GM18909 (cell line): ENCODE measurements at regions not wholly inside any gene's neighbourhood (a gene's known extent, or its start where the extent isn't known, plus 50 kb on each side); places are given as distances from the start of the nearest gene placed in this dataset.
"Not testable (repeated sequence)": the region's sequence is repeated elsewhere in the genome, so short reads cannot be mapped to it uniquely, and the experiment has no call there.

ENCODE experiments used
- ATAC-seq: cut with Tn5 transposase; IDR thresholded peaks from one replicate; pipeline ENCODE4 v1.9.1; 2021; ENCODE audit warnings: mild to moderate bottlenecking; ENCODE audit not compliant: unreplicated experiment, poor library complexity

GRCh38 chr9:96100385-96101300 is 201.3 kb downstream of the HSD17B3 start:
- ATAC-seq = no peak

DNA sequence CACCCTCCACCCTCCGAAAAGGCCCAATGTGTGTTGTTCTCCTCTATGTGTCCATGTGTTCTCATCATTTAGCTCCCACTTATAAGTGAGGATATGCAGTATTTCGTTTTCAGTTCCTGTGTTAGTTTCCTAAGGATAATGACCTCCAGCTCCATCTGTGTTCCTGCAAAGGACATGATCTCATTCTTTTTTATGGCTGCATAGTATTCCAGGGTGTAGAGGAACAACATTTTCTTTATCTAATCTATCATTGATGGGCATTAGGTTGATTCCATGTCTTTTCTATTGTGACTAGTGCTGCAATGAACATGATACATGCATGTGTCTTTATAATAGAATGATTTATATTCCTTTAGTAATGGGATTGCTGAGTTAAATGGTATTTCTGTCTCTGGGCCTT is 211.3 kb downstream of the HSD17B3 start:
- not testable (repeated sequence) for ATAC-seq

DNA sequence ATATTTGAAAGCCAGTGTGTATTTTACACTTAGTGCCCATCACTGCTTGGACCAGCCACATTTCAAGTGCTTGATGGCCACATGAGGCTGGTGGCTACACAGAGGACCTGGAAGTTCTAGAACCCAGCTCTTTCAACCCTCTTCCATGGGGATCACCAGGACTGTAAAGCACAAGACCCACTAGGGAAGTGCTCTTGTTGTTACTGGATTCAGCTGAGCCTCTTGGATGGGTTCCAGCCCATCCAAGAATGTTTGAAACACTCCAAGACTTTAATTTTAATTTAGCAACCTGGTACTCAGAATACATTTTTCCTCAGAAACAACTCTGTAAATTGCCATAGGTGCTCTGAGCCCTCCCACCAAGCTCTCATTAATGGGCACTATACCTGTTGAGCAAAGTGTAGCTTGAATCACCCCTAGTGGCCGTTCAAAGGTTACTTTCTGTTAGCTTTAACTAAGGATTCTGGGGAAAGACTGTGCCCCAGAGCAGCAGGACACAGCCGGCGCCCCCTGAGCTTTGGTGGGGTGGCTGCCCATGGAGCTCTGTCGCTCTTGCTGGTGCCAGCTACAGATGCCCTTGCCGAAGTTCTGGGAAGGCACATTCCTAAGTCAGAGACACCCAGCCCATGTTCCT is 212.4 kb downstream of the HSD17B3 start:
- no peak for ATAC-seq

DNA sequence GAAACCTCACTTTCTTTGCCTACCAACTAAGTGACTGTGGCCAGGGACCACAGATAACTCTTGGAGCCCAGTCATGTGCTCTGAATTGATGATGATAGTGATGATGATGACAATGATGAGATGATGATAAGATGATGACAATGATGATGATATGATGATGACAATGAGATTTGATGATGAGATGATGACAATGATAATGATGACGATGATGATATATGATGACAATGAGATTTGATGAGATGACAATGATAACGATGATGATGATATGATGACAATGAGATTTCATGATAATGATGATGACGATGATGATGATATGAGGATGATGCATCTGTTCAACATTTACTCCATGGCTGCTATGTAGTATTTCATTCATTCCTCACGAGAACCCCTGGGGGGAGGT is 213.0 kb downstream of the ERCC6L2 start:
- no peak for ATAC-seq

DNA sequence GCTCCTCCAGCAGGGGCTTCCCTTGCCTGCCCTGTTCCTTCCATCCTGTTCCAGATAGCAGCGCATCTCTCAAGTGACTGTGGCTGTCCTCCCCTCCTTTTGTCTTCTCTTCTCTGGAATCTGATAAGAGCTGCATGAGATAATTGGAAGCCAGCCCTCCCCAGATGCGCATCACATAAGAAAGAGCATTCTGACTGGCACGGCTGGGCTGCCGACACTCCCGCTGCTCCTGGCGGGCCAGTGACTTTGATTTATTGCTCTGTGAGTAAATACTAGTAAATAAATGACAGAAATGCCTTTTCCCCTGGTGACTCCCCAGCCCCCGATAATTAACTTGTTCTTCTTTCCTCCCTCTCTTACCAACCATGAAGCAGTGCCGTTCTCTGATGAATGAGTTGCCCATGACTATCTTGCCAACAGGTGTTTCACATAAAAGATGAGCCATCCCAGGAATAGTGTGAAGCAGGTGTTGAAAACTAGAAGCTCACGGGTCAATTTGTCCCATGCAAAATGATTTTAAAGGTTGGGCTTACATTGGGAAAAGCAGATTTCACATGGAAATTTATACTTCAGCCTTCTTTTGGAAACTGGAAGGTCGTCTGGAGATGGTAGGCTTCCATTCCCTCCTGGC is 212.3 kb downstream of the ERCC6L2 start:
- ATAC-seq = no peak

GRCh38 chr9:96086936-96087571 is 211.6 kb downstream of the ERCC6L2 start:
- no peak for ATAC-seq

- ATAC-seq = no peak
Measured at GRCh38 chr9:96085491-96086143, 210.1 kb downstream of the ERCC6L2 start.

DNA sequence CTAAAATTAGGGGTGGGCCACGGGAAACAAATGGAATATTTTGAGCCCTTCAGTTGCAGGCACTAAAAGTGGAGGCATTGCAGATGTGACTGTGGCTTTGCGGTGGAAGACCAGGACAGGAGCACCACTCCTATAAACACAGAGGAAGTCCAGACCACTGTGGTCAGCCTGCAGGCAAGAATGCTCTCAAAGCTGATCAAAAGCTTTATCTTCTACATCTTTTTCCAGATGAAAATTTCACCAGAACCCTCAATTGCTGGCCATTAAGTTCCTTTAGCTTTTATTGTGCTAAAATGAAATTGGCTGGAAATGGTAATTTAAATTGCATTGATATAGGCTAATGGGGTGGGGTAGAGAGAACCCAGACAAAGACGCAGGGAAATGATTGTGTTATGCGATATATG is 208.8 kb downstream of the ERCC6L2 start:
- ATAC-seq = no peak

DNA sequence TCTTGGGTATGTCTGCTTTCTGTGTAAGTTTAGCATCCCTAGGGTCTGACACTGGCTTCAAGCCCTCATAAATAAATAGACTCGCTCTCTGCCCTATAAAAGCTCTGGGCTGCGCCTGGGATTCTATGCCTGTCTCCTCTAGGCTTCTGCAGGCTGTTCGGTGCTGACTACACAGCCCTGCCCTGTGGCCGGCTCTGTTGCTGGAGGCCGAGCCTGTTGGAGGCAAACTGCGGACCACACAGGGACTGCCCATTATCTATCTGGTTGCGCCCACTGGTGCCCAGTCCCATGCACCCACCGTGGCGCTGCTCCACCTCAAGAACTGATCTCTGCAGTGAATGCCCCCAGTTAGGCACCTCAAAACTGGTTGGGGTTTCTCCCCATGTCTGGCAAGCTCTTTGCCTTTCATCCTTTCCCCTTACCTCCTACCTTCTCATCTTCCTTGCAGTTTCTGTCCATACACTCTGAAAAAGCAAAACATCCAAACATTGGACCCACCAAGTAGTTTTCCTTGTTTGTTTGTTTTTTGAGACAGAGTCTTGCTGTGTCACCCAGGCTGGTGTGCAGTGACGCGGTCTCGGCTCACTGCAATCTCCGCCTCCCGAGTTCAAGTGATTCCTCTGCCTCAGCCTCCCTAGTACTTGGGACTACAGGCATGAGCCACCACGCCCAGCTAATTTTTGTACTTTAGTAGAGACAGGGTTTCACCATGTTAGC is 207.2 kb downstream of the ERCC6L2 start:
- no peak for ATAC-seq

DNA sequence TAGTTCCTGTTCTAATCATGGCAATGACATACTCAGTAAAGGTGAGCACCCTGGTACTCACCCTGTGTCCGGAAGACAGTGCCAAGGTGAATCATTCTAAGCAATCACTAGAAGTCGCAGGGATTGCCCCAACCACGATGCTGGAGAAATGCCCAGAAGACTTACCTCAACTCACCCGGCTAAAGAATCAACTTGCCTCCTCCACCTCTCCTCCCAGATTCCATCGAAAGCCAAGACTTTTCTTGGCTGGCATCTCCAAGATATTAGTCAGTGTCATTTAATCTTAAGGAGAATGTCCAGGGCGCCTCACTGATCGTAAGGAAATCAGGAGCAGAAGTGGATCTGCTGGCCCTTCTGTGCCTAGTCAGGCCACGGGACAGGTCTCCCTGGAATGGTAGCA is 204.9 kb downstream of the ERCC6L2 start:
- no peak for ATAC-seq

- ATAC-seq = no peak
Measured at GRCh38 chr9:96079779-96080178, 204.3 kb downstream of the ERCC6L2 start.

DNA sequence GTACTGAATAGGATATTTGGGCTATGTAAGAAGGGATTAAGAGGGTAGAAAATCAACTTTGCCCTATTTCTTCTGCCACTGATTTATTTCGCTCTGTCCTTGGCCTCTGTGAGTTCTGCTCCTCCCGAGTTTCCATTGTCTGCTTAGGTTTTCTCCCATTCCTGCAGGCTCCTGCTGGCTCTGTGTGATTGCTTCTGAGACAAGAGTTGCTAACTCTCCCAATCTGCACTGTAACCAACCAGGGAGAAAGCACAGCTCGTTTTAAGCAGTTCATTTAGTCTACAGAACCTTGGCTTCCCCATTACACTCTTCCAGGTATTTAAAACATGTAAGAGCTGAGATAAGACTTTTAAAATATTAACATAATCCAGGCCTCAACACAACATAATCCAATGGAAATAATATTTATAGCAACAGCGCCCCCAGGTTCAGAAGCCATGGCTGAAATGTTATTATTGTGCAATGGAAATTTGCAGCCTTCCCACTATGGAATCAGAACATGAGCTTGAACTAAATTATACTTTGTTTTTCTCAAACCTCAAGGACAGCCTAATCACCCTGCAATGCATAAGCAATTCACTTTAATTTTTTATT is 203.5 kb downstream of the ERCC6L2 start:
- no peak for ATAC-seq

DNA sequence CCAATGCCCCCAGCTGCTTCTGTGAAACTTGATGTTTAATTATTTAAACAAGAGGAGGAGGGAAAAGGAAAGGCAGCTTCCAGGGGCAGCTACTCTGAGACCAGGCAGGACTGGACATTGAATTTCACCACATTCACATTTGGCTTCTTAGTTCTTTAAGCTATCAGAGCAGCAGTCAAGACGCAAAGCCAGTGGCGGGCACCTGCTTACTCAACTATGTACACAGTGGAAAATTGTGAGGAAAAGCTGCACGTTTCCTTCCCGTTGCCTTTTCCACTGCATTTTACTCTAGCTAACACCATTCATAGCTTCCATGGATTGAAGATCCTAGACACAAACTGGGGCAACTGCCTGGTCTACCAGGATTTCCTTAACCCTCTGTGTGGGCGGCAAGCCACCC is 200.3 kb downstream of the ERCC6L2 start:
- ATAC-seq = no peak

DNA sequence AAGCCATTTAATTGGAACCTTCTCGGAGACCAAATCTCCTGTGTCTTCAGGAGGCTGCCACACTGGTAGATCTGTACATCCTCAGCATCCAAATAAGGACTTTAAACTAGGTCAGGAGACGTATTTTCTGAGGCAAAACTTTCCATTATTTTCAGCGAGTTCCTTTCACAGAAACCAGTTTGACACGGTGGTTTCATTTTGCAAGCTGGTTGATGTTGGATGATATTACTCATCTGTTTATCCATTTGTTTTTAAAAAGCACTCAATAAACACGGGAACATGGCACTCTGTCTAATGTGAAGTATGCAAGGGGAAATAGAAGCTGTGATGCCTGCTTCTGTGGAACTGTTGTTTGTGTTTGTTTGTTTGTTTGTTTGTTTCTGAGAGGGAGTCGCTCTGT is 199.6 kb downstream of the ERCC6L2 start:
- ATAC-seq = no peak

DNA sequence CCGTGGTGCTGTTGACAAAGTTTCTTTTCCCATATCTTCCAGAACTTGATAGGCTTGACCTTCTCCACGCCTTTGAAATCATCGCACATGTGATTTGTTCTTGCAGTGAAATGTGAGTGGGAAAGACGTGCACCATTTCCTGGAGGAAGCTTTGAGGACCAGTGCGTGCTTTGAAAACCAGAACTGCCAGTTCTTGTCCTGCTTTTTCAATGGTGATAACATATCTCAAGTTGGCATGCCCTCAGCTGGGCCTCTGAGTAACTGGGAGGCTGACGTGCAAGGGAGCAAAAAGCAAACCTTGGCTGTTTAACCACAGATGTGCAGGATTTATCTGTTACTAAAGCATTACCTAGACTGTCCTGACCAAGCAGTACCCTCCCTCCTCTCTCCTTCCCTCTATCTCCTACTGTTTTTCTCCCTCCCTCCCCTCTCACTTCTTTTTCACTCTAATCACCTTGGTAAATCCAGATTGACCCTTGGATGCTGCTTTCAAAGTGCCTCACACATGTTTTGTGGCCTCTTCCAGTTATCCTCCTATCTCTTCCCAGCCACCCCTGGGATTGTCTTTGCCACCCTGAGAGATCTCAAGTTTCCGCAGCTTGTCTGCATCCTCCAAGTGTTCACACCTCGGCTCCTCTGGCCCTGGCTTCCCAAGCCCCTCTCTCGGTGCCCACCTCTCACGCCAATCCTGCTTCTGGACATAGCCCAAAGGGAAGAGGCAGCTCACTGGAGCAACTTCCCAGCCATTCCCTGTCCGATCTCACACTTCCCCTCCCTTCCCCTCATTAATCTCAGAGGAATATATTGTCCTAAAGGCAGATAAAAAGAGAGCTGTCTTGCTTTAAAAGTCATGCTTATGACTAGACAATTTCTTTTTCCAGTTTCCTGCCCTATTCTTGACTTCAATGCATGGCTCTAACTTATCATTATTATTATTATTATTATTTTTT is 198.3 kb downstream of the ERCC6L2 start:
- no peak for ATAC-seq

- no peak for ATAC-seq
Measured at GRCh38 chr9:96072930-96073329, 197.4 kb downstream of the ERCC6L2 start.

DNA sequence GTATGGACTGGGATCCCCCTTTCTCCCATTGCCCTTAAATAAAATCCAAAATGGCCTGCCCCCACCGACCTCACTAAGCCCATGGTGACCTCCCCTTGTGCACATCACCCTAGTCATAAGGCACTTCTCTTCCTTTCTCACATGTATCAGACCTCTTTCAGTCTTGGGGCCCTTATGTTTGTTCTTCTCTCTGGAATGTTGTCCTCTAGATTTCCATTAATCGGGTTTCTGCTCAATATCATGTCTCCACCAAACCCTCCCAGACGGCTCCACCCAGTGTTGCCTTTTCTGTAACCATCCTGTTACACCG is 196.3 kb downstream of the ERCC6L2 start:
- no peak for ATAC-seq

- no peak for ATAC-seq
Measured at GRCh38 chr9:96071076-96071814, 195.8 kb downstream of the ERCC6L2 start.
